ENCODE measurements at regions not wholly inside any gene's neighbourhood (a gene's known extent, or its start where the extent isn't known, plus 50 kb on each side); places are given as distances from the start of the nearest gene placed in this dataset.
"Not testable (repeated sequence)": the region's sequence is repeated elsewhere in the genome, so short reads cannot be mapped to it uniquely, and the experiment has no call there.

DNA sequence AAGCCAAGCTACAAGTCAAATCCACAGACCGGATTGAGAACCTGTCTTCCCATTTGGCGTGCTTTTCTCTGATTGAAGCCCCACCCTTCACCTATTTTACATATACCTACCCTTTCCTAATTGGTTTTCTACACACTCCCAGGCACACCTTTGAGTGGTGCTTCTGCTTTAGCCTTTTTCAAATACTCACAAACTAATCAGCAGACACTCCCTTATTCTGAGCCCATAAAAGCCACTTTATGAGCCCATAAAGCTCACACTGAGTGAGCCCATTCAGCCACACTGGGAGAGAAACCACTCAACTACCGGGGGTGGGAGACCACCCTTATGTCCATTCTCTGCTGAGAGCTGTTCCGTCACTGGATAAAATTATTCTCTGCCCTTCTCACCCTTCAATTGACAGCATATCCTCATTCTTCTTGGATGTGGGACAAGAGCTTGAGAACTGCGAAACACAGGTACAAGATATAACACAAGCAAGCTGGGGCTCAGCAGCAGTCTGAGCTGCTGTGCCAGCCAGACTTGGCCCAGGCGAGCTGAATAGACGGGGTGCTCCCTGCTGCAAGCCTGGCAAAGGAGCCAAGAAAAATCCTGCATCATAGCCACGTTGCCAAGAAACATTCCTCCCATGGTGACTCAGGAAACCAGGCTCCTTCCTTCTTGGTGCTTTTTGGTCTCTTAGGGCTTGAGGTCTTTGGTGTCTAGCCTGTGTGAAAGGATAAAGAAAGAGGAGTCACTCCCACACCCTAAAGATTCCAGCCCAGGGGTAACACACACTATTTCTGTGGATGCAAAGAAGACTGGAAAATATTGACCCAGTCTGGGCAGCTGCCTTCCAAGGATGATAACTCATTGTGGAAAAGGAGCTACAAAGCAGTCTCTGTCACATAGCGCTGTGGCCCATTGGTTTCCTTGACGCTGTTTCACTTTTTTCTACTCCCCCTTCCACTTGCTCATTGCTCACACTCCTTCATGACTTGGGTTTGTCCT lies 609.7 kb downstream of the MCTP2 start:
- no peak for DNase-seq (ENCODE audit: low read depth in 3 of 3)

DNA sequence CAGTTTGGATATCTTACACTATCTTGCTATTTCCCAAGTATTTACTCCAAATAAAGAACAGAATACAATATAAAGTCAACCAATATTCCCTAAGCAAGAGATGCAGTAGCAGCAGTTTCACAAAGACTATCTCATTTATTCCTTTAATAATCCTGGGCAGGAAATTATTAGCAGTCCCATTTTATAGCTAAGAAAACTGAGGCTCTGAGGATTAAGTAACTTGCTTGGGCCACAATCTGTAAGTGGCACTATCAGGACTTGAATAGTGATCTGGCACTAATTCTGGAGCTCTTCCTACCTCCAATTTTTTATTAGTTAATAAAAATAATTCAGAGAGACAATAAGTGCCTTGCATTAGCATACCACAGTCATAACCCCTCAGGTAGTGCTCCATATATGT lies 611.7 kb downstream of the MCTP2 start:
- DNase-seq (ENCODE audit: low read depth in 3 of 3): no peak

DNA sequence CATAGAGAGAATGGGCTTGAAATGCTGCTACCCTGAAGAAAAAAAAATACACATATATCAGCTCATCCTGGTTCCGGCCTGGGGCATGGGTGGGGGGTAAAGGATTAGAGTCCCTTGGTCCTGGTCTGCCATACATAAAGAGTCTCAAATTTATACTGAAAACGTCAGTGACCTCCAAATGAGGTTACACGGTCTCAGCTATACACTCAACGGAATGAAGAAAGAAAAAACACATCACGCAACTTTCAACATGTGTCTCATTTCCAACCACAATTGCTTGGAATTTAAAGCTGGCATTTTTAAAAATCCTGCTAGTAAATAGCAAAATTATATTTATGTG lies 612.8 kb downstream of the MCTP2 start:
- no peak for DNase-seq (ENCODE audit: low read depth in 3 of 3)

DNA sequence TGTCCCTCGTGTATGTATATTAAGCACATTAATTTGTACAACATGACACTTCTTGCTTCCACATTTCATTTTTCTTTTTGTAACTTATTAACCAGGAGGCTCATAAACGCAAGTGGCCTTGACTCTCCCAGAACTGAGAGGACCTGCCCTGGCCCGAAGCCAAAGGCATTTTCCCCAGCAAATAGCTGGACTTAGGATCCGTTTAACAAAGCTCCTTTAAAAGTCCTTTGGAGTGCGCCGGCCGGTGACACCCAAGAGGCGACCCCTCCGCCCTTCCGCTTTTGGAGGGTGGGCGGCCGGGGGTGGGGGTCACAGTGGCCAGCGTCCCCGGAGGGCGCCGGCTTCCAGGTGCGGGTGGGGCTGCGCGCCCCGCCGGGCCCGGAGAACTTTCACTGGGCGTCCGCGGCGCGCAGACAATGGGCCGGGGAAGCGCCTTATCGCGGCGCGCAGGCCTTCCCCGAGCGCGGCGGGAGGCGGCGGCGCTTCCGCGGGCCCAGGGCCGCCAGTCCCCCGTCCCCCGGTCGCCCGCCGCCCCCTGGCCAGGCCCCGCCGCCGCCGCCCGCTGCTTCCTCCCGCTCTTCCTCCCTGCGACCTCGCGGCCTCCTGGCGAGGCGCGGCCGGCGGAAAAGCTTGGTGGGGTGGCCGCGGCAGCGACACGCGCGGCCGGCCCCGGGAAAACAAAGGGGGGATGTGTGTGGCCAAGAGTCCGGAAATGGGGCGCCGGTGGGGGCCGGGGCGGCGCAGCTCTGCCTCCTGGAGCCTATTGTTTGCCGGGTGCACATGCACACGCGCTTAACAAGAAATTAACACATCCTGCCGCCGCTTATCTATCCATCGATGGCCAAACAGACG lies 613.4 kb downstream of the MCTP2 start:
- no peak for DNase-seq (ENCODE audit: low read depth in 3 of 3)

DNA sequence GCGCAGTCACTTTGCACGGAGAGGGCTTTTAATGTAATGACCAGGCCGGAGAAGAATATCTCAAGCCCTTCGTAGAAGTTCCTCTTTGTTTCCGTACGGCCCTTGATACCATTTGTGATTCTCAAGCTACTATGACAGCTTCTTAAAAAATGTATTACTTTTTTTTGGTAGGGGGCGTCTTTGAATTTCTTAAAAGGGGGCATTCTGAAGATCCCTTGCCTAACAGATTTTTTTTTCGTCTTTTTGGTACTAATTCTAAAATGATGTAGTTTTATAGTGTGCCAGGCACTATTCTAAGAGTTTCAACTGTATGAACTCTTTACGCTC lies 614.0 kb downstream of the MCTP2 start:
- DNase-seq (ENCODE audit: low read depth in 3 of 3): no peak

DNA sequence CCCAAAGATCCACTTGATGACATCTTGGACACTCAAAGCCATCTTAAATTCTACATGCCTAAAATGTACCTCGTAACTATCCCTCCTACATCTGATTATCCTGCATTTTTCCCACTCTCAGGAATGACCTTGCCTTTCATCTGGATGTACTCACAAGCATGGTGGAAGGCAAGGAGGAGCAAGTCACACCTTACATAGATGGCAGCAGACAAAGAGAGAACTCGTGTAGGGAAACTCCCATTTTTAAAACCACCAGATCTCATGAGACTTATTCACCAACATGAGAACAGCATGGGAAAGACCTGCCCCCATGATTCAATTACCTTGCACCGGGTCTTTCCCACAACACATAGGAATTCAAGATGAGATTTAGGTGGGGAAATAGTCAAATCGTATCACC lies 616.0 kb downstream of the MCTP2 start:
- DNase-seq (ENCODE audit: low read depth in 3 of 3): no peak

DNA sequence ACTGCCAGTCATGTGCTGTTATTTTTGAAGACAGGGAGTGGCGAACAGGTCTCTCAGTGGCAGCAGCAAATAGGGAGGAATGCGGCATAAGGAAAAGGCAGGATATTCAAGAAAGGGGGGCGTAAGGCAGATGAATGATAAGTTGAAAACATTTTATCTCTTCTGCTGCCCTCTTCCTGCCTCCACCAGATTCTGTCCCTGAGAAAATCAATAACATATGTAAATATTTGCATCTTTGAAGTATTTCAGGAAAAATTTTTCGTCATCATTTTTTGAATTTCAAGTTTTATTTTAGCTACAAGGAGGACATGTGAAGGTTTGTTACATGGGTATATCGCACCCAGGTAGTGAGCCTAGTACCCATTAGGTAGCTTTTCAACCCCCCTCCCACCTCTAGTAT lies 616.7 kb downstream of the MCTP2 start:
- no peak for DNase-seq (ENCODE audit: low read depth in 3 of 3)

DNA sequence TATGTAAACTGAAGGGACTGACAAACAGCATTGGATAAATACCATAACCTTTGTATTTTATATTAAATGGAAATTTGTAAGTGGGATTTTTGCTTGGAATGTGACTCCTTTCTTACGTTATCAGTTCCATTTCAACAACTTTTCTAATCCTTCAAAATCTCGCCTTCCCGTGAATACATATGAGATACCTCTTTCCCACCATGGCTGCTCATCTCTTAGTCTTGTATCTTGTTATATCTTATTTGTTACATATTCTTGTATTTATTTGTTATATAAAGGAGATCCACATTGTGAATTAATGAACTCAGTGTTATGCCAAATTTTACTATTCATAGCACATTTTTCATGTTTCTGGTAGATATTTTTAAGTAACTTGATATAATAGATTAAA lies 623.7 kb downstream of the MCTP2 start:
- no peak for DNase-seq (ENCODE audit: low read depth in 3 of 3)

DNA sequence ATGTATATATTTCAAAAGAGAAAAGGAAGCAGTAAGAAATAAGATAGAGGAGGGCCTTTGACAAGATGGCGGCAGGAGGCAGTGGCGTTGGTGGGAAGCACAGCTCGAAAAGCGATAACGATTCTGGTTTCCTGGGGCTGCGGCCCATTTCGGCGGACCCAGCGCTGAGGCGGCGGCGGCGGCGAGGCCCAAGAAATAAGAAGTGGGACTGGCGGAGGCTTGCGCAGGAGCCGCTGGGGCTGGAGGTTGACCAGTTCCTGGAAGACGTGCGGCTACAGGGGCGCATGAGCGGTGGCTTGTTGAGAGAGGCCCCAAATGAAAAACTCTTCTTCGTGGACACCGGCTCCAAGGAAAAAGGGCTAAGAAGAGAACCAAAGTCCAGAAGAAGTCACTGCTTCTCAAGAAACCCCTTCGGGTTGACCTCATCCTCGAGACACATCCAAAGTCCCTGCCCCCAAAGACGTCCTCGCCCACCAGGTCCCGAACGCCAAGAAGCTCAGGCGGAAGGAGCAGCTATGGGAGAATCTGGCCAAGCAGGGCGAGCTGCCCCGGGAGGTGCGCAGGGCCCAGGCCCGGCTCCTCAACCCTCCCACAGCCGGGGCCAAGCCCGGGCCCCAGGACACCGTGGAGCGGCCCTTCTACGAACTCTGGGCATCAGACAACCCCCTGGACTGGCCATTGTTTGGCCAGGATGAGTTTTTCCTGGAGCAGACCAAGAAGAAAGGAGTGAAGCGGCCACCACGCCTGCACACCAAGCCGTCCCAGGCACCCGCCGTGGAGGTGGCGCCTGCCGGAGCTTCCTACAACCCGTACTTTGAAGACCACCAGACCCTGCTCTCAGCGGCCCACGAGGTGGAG lies 624.3 kb downstream of the MCTP2 start:
- DNase-seq (ENCODE audit: low read depth in 3 of 3): no peak

DNA sequence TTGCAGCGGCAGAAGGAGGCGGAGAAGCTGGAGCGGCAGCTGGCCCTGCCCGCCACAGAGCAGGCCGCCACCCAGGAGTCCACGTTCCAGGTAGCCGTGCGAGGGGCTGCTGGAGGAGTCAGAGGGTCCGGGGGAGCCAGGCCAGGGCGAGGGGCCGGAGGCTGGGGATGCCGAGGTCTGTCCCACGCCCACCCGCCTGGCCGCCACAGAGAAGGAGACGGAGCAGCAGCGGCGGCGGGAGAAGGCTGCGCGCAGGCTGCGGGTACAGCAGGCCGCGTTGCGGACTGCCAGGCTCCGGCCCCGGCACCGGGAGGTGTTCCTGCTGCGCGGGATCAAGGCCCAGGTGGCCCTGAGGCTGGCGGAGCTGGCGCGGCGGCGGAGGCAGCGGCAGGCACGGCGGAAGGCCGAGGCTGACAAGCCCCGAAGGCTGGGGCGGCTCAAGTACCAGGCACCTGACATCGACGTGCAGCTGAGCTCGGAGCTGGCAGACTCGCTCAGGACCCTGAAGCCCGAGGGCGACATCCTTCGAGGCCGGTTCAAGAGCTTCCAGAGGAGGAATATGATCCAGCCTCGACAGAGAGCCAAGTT lies 625.0 kb downstream of the MCTP2 start:
- DNase-seq (ENCODE audit: low read depth in 3 of 3): no peak

DNA sequence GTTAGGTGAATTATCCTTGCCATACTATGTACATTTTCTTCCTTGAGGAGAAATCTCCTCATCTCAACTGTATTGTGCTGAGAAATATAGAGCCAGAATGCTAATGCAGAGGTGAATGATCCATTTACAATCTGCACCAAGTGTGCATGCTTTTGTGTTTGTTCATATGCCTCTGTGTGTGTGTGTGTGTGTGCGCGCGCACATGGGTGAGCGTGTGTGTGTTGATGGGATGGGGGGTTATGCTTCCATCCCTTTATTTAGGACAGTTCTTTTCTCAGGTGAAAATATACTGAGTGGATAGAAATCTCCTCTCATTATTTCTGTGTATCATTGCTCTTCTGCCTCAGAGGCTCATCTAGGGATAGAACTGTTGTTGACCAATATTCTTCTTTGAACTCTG lies 626.1 kb downstream of the MCTP2 start:
- DNase-seq (ENCODE audit: low read depth in 3 of 3): no peak

DNA sequence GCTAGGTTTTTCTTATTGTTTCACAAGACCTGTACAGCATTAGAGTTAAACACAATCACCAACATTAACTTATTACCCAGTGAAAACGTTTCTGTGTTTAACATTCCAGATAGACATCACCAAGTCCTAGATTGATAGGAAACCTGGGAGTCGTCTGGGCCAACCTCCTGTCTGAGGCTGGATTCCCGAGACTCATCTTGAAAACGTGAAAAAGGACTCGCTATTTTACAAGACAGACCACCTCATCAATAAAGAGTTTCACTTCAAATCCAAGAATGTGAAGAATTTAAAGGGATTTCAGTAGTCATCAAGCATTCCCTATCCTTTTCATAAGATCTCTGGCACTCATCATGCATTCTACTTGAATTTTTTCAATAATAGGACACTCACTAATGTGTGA lies 626.6 kb downstream of the MCTP2 start:
- DNase-seq (ENCODE audit: low read depth in 3 of 3): no peak

DNA sequence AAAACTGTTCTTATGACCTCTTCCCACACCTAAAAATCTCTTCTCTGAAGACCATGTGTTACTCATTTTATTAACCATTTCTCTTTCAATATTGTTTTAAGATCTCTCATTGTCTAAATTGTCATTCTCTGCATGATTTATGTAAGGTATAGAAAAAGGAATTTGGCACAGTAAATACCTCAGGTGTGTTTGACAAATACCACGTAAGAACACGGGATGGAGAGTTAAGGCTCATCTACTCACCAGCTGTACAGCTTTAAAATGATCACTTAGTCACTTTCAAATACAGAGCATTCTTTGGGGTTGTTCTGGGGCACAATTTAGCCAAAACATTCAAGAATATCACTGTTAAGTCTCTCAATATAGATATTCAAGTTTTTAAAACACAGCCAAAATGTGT lies 627.1 kb downstream of the MCTP2 start:
- DNase-seq (ENCODE audit: low read depth in 3 of 3): no peak

DNA sequence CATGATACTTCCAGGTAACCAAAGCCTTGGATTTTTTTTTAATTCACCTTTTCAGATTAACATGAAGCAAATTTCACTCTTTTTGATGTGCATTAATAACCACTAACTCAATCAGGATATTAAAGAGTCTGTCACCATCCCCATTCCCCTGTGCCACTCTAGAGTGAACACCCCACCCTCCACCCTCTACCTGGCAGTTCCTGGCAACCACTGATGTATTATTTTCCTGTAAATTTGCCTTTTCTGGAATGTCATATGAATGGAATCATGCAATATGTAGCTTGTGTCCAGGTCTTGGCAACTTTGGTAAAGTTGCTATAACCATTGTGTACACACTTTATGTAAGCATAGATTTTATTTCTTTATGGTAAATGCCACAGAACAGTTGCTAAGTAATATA lies 627.6 kb downstream of the MCTP2 start:
- DNase-seq (ENCODE audit: low read depth in 3 of 3): no peak

DNA sequence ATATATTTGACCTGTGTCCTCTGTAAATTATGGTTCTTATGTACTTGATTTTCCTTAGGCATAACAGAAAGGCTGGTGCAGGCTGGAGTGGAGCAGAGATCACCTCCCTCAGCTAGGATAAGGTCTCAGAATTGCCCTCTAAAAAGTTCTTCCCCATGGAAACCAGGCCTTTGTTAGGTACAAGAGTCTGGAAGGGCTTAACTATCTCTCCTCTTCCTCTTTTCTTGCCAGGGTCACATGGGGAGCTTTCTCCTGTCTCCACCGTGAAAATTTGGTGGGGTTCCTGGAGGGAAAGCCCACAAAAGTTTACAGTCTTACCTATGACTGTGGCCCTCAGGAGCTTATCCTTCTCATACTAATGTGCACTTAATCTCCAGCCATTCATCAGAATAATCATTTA lies 633.2 kb downstream of the MCTP2 start:
- DNase-seq (ENCODE audit: low read depth in 3 of 3): no peak

DNA sequence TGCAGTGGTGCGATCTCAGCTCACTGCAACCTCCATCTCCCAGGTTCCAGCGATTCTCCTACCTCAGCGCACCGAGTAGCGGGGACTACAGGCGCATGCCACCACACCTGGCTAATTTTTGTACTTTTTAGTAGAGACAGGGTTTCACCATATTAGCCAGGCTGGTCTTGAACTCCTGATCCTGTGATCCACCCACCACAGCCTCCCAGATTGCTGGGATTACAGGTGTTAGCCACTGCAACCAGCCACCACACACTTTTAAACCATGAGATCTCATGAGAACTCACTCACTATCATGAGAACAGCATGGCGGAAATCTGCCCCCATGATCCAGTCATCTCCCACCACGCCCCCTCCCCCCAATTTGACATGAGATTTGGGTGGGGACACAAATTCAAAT lies 636.9 kb downstream of the MCTP2 start:
- not testable (repeated sequence) for DNase-seq (ENCODE audit: low read depth in 3 of 3)

DNA sequence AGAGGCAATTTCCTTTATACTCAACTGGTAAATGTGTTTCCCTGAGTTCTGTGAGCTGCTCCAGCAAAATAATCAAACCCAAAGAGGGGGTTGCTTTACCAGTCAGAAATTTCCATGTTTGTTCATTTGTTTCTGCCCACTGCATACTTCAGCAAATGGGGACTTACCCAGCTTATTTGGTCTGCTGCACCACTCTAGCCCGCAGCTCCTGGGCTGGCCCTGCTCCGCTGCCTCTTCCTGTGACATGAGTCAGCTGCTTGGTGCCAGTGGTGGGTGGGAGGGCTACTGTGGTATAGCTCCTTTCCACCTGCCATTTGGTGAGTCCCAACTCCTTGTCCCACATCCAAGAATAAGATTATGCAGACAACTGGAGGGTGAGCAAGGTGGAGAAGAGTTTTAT lies 644.2 kb downstream of the MCTP2 start:
- no peak for DNase-seq (ENCODE audit: low read depth in 3 of 3)

DNA sequence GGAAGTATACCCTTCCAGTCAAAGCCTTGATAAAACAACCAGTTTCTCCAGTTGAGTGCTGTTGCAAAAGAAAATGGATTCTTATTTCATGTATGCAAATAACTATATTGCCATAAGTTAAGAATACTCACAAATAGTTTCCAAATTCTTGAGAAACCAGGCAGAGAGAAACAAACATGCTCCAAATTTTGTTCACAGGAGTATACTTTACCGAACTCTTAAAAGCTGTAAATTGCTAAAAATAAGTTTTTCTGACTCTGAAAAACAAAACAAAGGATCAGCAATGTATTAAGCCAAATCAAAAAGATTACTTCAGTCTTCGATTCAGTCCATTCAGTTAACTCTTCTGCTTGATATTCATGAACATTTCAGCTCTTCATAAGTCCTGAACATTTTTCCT lies 646.5 kb downstream of the MCTP2 start:
- DNase-seq (ENCODE audit: low read depth in 3 of 3): no peak

DNA sequence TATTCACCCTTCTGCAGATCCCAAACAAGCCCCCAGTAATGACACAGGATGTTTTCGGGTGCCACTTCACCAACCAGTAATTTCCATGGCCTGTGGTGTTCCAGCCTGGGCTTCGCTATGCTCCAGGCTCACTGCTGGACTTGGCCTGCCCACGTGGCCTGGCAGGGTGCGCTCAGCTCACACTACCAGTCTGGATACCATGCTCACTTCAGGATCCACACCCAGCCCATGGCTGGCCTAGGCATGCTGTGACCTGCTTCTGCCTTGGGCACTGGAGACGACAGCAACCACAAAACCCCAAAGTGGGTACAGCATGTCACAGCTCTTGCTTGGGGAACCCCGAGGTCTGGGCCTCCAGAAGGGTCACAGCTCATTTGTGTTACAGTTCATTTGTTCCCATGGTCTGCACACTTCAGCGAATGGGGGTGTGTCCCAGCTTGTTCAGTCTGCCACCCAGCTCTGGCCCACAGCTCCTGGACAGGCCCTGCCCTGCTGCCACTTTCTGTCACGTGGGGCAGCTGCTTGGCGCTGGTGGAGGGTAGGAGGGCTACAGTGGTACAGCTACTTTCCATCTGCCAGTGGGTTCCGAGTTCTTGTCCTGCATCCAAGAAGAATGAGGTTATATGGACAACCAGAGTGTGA lies 650.8 kb downstream of the MCTP2 start:
- no peak for DNase-seq (ENCODE audit: low read depth in 3 of 3)

DNA sequence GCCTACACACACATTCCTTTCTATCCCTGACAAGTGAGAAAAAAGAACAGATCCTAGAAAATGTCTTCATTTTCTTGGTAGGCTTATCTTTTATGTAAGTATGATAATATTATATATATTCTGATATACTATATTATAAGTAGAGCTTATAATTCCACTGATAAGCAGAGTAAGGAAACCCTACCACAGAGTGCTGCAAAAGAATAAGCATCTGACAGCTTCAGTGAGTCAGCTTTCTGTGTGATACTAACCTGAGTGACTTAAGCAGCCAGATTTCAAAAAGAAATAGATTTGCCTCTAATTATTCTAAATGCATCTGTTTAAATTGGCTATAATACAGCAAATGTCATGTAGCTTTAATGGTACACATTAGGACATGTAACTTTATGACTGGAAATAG lies 656.0 kb downstream of the MCTP2 start:
- no peak for DNase-seq (ENCODE audit: low read depth in 3 of 3)

DNA sequence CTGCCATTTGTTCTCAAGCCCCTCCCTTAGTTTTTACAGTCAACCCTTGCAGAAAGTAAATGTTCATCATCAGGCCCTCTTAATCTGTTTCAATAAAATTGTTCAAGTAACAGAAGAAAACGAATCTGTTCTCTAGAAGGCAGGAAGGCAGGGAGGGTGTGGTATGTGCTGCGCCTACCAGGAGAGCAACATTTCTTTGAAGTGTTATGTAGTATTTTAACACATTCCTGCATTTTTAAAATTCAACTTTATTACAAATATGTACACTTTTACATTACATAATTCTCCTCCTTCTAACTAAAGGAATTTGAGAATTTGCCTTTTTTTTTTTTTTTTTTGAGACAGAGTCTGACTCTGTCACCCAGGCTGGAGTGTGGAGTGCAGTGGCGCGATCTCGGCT lies 657.8 kb downstream of the MCTP2 start:
- no peak for DNase-seq (ENCODE audit: low read depth in 3 of 3)

All from stimulated activated CD4-positive, alpha-beta T cell treated with anti-CD3 and anti-CD28 coated beads, TNF-alpha, amount 100 ng/mL, for 48 hours (primary cell).